NAMALWA (cell line): ENCODE measurements at regions not wholly inside any gene's neighbourhood (a gene's known extent, or its start where the extent isn't known, plus 50 kb on each side); places are given as distances from the start of the nearest gene placed in this dataset.
"Not testable (repeated sequence)": the region's sequence is repeated elsewhere in the genome, so short reads cannot be mapped to it uniquely, and the experiment has no call there.

Experiments used
- DNase-seq: peaks from one replicate; pipeline ENCODE4 v3.0.0-alpha.2; 2015; ENCODE audit warnings: low spot score

GRCh38 chr6:84871925-84872324 is 107.5 kb upstream of the TBX18 start:
- no peak for DNase-seq

- DNase-seq = no peak
These were observed 106.3 kb upstream of the TBX18 start for GRCh38 chr6:84870672-84871071.

- no peak for DNase-seq
These were observed 103.8 kb upstream of the TBX18 start for GRCh38 chr6:84868149-84868548.

DNA sequence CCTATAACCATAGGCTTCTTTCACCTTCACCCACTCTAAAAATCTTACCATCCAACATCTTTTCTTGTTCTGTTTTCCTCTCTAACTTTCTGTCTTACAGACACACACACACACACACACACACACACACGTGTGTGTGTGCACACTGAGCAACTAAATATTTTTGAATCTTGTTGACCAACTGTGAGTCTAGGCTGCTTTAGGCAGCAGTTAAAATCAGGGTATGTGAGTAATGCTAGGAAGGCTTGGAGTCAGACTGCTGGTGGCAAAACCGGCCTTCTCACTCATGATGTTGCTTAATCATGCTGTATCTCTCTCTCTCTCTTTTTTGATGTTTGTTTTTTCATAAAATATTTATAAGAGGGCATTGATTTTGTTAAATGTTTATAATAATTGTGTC is 103.1 kb upstream of the TBX18 start:
- DNase-seq = no peak

DNA sequence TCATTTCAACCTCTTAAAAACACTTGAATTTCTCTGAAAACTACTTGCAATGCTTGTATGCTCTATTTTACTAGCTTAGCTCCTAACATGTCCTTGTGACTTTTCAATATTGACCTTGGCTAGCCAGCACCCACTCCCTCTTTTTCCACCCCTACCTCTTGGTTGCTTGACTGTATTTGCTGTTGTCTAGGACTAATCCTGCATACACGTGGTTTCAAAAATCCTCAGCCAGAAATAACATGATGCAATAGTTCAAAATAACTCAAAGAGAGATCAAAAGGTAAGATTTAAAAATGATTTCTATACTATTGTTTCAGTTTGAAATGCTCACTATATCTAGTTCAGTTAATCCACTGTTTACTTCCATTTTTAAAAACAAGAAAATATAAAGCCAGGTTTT is 102.3 kb upstream of the TBX18 start:
- no peak for DNase-seq

DNA sequence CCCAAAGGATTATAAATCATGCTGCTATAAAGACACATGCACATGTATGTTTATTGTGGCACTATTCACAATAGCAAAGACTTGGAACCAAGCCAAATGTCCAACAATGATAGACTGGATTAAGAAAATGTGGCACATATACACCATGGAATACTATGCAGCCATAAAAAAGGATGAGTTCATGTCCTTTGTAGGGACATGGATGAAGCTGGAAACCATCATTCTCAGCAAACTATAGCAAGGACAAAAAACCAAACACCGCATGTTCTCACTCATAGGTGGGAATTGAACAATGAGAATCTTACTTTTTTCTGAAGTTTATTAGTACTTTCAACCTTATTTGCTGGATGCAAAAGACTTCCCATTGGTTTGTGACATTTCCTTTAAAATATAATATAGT is 101.0 kb upstream of the TBX18 start:
- not testable (repeated sequence) for DNase-seq

DNA sequence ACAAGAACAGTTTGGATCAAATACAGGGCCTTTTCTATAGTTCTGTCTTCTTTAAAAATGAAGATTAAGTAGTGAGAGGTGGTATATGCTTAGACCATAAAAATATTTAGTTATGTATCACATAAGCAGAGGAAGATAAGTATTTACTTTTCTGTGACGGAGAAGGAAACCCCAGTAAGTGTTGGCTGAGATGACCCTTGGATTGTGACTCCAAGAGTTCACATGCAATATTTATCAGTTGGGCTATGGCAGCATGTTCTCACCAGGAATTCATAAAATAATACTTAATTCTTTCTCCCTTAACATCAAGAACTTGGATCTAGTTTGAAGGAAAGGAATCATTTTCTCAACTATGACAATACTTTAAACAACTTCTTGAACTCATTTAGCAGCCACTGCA is 98.4 kb upstream of the TBX18 start:
- no peak for DNase-seq

GRCh38 chr6:84860920-84861319 is 96.5 kb upstream of the TBX18 start:
- DNase-seq = no peak

GRCh38 chr6:84860509-84860908 is 96.1 kb upstream of the TBX18 start:
- DNase-seq = no peak

GRCh38 chr6:84854811-84855400 is 90.5 kb upstream of the TBX18 start:
- no peak for DNase-seq

DNA sequence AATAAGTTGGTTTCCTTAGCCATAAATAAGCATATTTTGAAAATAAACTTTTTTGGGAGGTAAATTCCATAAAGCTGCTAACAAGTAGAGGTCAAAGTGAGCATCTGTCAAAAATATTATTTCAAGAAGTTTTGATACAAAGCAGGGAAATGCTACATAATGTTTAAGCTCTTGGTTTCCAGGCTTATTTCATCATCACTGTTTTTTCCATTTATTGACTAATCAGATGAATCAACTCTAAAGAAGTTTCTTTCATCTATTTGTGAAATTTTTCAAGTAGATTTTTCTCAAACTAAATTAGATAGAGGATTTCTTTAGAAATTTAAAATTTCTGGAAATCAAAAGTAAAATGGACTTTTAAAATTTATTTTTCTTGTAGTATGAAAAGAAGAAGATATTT is 89.5 kb upstream of the TBX18 start:
- no peak for DNase-seq

- DNase-seq = no peak
These were observed 84.6 kb upstream of the TBX18 start for GRCh38 chr6:84848960-84849359.

DNA sequence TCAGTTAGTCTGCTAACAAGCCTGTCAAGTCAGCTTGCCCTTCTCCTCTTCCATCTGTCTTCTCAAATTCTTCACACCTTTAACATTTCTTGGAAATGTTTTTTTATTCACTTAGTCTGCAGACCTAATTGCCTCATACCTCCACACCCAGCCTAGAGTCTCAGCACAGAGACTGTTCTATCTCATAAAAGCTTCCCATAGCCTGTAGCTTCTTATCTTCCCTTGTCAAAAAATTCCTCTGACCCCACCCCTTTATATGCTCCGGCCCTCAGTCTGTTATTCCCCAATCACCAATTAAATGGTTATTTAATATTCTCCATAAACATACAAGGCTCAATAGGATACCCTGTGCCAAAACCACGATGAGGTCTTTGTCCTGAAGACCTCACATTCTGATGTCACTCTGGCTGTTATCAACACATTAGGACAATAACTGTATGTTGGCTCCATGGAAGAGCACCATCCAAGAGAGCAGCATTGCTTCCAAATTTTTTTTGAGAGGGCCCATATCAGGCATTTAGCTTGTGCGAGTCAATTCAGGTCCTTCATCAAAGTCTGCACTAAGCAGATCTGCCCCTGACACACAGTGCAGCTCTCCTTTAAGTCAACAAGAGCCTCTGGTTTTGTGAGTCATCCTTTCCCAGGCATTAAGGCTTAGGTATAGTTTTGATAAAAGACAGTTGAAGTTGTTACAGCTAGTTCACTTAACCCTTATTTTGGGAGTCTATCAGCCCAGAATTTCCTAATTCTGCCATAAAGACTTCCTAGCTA is 83.2 kb upstream of the TBX18 start:
- DNase-seq = no peak

DNA sequence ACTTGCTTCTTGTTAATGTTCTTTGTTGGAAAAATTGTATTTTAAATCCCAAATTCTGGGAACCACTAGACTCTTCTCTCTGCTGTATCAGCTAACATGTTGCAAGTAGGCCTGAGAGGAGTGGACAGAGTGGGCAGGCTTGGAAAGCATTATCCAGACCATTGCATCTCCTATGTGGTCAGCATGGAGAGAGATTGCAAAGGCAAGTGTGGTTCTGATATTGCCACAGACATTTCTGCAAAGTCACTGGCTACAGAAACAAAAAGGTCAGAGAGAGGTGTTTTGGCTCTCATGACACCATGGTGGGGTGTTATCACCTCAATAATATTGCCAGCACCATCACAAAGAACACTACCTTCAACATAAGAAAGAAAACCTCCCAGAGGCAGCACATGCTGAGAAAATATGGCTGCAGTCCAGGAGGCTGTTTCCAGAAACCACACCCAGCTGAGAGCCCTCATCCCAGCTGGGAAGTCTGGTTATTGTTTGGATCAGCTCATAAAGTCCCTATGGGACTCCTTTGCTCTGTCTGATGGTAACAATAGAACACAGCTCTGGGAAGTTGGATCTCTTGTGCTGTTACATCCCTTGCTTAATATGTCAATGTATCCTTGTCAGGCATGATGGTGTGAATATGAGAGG is 78.2 kb upstream of the TBX18 start:
- no peak for DNase-seq

GRCh38 chr6:84837068-84837866 is 72.9 kb upstream of the TBX18 start:
- DNase-seq = not testable (repeated sequence)

DNA sequence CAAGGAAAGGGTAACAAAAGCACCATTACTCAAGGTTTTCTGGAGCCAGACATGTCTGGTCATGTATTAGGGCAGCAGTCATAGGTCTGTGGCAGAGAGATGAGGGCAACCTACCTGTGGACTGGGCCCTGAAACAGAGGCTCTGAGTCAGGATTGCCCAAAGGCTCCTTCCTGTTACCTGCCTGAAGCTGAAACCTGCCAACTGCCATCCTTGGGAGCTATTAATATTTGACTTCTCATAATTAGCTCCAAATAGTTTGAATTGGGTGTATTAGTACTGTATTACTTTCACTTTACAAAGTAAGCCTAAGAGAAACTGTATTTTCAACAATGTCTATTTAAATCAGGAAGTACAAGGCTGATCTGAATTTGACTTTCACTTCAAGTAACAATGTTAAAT is 72.0 kb upstream of the TBX18 start:
- no peak for DNase-seq

DNA sequence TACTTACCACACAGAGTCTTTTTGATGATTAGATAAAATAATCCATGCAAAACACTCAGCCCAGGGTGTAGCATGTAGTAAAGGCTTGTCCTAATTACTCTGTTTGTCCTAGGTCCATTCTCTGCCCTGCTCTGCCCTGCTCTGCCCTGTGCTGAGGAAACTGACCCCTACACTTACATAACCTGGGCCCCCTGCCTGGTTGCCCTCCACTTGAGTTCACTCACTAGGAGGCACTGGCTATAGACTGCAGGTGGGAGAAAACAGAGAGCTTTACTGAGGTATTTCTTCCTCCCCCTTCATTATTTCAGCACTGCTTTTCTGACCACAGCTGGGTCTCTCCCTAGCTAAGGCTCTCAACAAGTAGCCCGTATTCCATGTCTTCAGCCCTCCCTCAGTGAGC is 70.9 kb upstream of the TBX18 start:
- DNase-seq = no peak

- not testable (repeated sequence) for DNase-seq
These were observed 67.5 kb upstream of the TBX18 start for GRCh38 chr6:84831924-84832323.

DNA sequence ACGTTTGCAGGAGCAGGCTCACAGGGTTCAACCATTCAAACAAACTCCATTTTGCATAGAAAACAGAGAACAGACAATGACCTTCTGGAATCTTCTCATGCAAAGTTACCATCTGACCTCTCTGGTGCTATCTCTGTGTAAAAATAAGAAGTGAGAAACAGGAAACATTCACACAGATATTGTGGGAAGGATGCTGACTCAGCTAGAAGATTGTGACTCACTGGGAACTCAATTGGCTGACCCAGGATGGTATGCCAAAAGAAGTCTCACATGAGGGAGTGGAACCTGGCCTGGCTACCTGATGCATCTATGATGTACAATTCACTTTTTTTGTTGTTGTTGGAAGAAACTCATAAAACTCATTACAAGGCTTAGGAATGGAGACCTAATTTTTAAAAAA is 61.1 kb upstream of the TBX18 start:
- no peak for DNase-seq

DNA sequence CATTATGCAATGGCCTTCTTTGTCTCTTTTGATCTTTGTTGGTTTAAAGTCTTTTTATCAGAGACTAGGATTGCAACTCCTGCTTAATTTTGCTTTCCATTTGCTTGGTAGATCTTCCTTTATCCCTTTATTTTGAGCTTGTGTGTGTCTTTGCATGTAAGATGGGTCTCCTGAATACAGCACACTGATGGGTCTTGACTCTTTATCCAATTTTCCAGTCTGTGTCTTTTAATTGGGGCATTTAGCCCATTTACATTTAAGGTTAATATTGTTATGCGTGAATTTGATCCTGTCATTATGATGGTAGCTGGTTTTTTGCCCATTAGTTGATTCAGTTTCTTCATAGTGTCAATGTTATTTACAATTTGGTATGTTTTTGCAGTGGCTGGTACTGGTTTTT is 56.9 kb upstream of the TBX18 start:
- not testable (repeated sequence) for DNase-seq

DNA sequence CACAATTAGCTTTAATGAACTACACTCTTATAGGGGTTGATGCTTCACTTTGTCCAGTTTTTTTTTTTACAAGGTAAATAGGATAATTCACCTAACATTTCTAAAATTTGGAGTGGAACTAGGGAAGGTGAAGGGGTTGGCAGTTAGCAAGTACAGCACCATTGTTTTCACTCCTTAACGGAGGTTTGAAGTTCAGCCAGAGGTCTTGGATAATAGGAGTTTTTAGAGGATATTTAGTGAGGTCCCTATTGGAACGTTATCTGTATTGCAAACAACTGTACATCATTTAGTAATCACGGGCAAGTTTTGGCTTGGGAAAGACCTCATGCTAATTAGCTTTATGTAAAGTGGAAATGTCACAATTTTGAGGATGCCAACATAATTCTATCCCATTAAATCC is 52.3 kb upstream of the TBX18 start:
- DNase-seq = no peak

DNA sequence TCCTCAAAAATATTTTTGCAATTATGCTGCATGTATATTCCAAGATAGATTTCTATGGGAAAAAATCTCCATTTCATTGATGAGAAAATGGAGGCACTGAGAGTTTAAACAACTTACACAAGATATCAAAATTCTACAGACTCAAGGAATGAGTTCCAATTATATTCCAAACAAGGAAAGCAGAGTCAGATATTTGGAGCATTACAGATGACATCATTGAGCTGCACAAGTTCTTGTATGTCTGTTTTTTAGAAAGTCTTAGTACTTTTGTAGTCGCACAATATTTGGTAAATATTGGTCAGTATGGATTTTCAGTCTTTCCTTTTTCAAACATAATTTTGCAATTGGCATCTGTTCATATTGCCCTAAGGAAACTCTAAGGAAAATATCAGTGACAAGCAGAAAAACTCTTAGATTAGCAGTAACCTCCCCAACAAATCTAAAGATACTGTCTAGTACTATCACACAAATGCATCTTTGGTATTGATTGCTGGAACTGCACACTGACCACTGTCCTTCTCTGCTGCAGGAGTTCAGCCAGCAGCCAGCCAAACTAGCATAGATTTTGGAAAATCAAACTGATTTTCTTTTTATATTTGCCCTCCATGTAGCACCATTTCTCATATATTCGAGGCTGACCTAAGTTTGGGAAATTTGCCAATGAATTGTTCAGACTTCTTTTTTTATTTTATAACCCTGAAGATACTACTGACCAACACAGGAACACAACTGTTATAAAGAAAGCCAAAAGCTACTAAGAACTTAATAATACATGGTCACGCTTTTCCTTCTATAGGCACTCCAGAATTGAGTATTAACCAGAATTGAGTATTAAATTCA is 51.7 kb upstream of the TBX18 start:
- no peak for DNase-seq
